GM20431 (cell line): ENCODE measurements at regions not wholly inside any gene's neighbourhood (a gene's known extent, or its start where the extent isn't known, plus 50 kb on each side); places are given as distances from the start of the nearest gene placed in this dataset.
"Not testable (repeated sequence)": the region's sequence is repeated elsewhere in the genome, so short reads cannot be mapped to it uniquely, and the experiment has no call there.

Experiments
- in situ Hi-C: fragments of 300-500 bp; cut with MseI, MboI; formaldehyde crosslinking; loops from one replicate; pipeline ENCODE4 v1.15.0; 2020; ENCODE audit warnings: low sequenced_read_pairs; ENCODE audit not compliant: unreplicated experiment

- in situ Hi-C loops: no loop called here
Observed at GRCh38 chr5:60546207-60546606, 153.8 kb downstream of the DEPDC1B start.

GRCh38 chr5:60545551-60545950 is 154.4 kb downstream of the DEPDC1B start:
- in situ Hi-C loops: no loop called here

- in situ Hi-C loops: no loop called here
Observed at GRCh38 chr5:60544142-60544541, 155.8 kb downstream of the DEPDC1B start.

DNA sequence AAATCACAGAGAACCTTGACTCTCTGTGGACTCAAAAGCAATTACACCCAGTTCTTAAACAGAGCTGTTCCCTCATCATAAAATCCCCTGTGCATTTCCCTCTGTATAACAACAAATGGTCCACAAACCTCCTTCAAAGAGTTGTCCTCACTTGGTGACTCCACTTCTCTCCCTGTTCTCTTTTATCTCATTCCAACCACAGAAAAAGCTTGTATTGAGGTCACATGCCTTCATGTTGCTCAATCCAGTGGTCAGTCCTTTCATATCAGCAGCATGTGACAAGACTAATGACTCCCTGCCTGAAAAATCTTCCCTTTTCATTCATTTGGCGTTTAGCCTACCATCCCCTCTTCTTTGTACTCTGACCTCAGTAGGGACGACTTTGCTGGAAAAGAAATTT is 158.0 kb downstream of the DEPDC1B start:
- in situ Hi-C loops: no loop called here

- in situ Hi-C loops: no loop called here
Observed at GRCh38 chr5:60540856-60541805, 158.8 kb downstream of the DEPDC1B start.

DNA sequence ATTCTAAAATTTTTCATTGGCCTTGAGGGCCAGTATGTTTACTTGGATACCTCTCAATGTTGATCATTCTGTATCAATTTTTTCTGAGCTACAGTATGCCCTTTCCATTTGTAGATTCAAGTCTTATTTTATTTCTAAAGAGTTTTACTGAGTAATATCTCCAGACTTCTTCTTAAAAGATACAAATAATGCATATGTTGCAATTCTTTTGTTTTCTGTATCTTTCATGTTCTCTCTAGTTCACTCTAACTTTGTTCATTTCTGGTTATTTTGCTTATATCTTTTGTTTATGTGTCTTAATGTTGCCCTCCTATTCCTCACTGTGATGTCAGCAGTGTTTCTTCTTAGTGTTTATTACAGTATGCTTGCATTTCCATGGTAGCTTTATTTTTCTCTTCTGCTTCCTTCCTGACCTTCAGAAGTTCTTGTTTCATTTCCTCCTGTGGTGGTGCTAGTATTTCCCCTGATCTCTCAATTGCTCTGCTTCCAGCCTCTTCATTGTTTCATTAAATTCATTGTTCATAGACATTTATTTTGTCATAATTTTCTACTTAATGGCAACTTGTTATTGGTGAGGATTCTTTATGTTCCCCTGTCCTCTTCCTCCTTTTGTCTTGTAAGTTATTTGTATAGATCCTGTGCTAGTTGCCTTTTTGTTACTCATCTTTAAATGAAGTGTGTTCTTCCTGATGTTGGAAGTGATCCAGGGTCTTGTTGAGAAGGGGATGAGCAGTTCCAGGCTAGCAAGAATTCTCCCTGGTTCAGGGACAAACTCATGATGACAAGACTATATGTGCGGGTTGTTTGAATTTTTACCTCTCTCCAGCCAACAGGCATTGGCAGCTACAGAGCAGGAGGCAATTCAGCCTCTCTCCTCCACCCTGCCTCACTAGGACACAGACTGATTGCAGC is 160.8 kb downstream of the DEPDC1B start:
- in situ Hi-C loops: no loop called here

GRCh38 chr5:60538426-60538825 is 161.5 kb downstream of the DEPDC1B start:
- in situ Hi-C loops: no loop called here

DNA sequence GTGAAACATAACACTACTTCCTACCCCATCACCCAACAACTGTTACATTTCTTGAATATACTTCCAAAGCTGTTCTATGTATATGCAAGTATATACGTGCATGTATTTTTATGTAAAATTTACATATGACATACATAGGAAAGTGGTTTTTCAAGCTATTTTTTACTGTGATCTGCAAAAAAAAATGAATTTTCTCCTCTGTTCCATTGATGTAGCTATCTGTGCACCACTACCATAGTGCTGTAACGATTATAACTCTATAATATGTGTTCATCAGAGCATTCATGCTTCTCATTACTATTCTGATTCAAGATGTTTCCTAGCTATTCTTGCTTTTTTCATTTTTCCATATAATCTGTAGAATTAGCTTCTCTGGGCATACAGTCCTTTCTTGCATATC is 164.0 kb downstream of the DEPDC1B start:
- in situ Hi-C loops: no loop called here

DNA sequence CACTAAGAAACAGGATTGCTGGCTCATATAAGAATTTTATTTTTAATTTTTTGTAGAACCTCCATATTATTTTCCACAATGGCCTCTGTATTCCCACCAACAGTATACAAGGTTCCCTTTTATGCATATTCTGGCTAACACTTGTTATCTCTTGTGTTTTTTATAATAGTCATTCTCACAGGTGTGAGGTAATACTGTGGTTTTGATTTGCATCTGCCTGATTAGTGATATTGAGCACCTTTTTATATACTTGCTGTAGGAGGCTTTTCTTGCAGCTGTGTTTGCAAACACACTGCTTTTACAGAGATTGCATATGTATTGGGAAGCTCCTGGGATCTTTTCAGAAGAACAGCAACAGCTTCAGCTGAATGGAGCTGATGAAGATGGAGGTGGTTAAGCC is 164.8 kb downstream of the DEPDC1B start:
- in situ Hi-C loops: no loop called here

DNA sequence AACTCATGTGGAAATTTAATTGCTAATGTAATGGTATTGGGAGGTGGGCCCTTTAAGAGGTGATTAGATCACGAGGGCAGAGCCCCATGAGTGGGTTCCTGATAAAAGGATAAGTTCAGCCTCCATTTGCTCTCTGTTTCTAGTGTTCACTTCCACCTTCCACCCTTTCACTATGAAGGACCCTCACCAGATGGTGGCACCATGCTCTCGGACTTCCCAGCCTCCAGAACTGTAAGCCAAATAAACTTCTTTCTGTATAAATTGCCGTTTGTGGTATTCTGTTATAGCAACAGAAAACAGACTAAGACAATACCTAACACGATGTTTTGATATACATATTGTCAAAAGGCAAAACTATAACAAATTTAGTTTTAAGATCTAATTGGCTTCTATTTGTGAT is 166.2 kb downstream of the DEPDC1B start:
- in situ Hi-C loops: no loop called here

DNA sequence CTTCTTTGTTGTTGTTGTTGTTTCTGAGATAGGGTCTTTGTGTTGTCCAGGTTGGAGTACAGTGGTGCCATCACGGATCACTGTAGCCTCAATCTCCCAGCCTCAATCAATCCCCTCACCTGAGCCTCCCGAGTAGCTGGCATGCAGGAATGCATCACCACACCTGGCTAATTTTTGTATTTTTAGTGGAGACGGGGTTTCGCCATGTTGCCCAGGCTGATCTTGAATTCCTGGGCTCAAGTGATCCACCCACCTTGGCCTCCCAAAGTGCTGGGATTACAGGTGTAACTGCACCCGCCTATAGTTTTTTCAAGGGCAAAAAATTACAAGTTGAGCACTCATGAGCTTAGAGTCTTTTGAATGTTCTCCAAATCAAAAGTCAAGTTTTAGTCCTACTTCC is 167.2 kb downstream of the DEPDC1B start:
- in situ Hi-C loops: not testable (repeated sequence)

GRCh38 chr5:60530144-60530848 is 169.7 kb downstream of the DEPDC1B start:
- in situ Hi-C loops: not testable (repeated sequence)

DNA sequence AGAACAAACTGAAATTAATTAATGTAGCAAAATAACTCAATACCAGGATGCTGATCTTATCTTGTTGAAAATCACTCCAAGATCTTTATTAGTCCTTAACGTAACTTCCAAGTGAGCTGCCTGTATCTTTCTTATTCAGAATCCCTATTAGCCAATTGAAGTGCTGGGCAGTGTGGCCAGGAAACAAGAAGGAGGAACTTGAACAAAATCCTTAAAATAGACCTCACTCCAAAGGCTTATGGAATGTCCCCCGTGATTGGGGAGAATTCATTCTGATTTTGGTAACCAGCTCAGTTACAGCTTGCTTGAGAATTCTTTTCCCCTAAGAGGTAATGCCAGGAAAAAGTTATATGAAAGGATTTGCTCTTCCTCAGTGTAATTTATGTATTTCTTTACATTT is 171.0 kb downstream of the DEPDC1B start:
- in situ Hi-C loops: no loop called here

DNA sequence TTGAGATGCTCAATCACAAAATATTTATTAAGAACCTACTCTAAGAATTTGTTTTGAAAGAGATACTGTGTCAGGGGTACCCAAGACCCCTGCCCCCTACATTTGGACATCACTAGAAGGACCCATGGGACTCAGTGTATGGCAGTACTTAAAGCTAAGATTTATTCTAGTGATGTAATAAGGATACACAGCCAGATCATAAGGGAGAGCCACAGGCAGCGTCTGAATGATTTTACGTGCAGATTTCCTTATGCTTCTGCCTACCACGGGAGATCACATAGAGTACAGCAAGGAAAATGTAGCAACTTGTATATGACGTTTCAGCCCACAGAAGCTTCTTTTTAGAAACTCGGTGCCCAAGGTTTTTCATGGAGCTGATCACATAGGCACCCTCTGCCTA is 172.9 kb downstream of the DEPDC1B start:
- in situ Hi-C loops: no loop called here

- in situ Hi-C loops: no loop called here
Observed at GRCh38 chr5:60526336-60526875, 173.6 kb downstream of the DEPDC1B start.

- in situ Hi-C loops: no loop called here
Observed at GRCh38 chr5:60522292-60522905, 177.6 kb downstream of the DEPDC1B start.

- in situ Hi-C loops: no loop called here
Observed at GRCh38 chr5:60521376-60522291, 178.3 kb downstream of the DEPDC1B start.

GRCh38 chr5:60520451-60521227 is 179.3 kb downstream of the DEPDC1B start:
- in situ Hi-C loops: no loop called here
